Hindlimb muscle (tissue), 1 donor: ENCODE measurements at regions not wholly inside any gene's neighbourhood (a gene's known extent, or its start where the extent isn't known, plus 50 kb on each side); places are given as distances from the start of the nearest gene placed in this dataset.

ENCODE experiments used
- DNase-seq: peaks from one replicate; pipeline ENCODE4 v3.0.0-alpha.2; 2013

GRCh38 chr17:54009502-54009901, 186.8 kb downstream of the KIF2B start:
- no peak for DNase-seq

- DNase-seq: no peak
Measured at GRCh38 chr17:54013072-54013471, 190.3 kb downstream of the KIF2B start.

- DNase-seq: no peak
Measured at GRCh38 chr17:54015734-54016133, 193.0 kb downstream of the KIF2B start.

GRCh38 chr17:54021418-54021817, 198.7 kb downstream of the KIF2B start:
- no peak for DNase-seq

- DNase-seq: no peak
Measured at GRCh38 chr17:54028986-54029580, 206.4 kb downstream of the KIF2B start.

GRCh38 chr17:54029986-54030385, 207.3 kb downstream of the KIF2B start:
- DNase-seq: no peak

GRCh38 chr17:54046570-54046969, 223.8 kb downstream of the KIF2B start:
- DNase-seq: no peak

- no peak for DNase-seq
Measured at GRCh38 chr17:54063639-54064038, 240.9 kb downstream of the KIF2B start.

GRCh38 chr17:54085020-54085419, 262.3 kb downstream of the KIF2B start:
- no peak for DNase-seq

GRCh38 chr17:54085934-54086333, 263.2 kb downstream of the KIF2B start:
- DNase-seq: no peak

GRCh38 chr17:54096216-54096615, 273.5 kb downstream of the KIF2B start:
- DNase-seq: no peak

- DNase-seq: no peak
Measured at GRCh38 chr17:54099221-54099620, 276.5 kb downstream of the KIF2B start.

GRCh38 chr17:54102246-54102645, 279.5 kb downstream of the KIF2B start:
- no peak for DNase-seq

GRCh38 chr17:54111576-54111975, 288.8 kb downstream of the KIF2B start:
- no peak for DNase-seq

- no peak for DNase-seq
Measured at GRCh38 chr17:54117452-54117851, 294.7 kb downstream of the KIF2B start.

GRCh38 chr17:54124456-54124855, 301.7 kb downstream of the KIF2B start:
- no peak for DNase-seq

- DNase-seq: no peak
Measured at GRCh38 chr17:54153423-54153822, 330.7 kb downstream of the KIF2B start.

- no peak for DNase-seq
Measured at GRCh38 chr17:54157542-54157941, 334.8 kb downstream of the KIF2B start.

GRCh38 chr17:54172096-54172984, 349.6 kb downstream of the KIF2B start:
- DNase-seq: no peak

- no peak for DNase-seq
Measured at GRCh38 chr17:54172985-54173316, 350.2 kb downstream of the KIF2B start.

GRCh38 chr17:54177606-54178308, 355.0 kb downstream of the KIF2B start:
- no peak for DNase-seq

- DNase-seq: no peak
Measured at GRCh38 chr17:54180950-54181349, 358.2 kb downstream of the KIF2B start.

GRCh38 chr17:54191261-54191660, 368.5 kb downstream of the KIF2B start:
- DNase-seq: no peak

GRCh38 chr17:54194268-54194667, 371.5 kb downstream of the KIF2B start:
- DNase-seq: no peak
